Choroid plexus epithelial cell (primary cell): ENCODE measurements at regions not wholly inside any gene's neighbourhood (a gene's known extent, or its start where the extent isn't known, plus 50 kb on each side); places are given as distances from the start of the nearest gene placed in this dataset.

Source experiments
- DNase-seq: peaks from one replicate; pipeline ENCODE4 v3.0.0-alpha.2; 2010; ENCODE audit warnings: low read depth
- H3K4me3 ChIP-seq: 2 replicates; pipeline ENCODE4 v1.5.1; 2011; ENCODE audit warnings: low read depth, mild to moderate bottlenecking, control low read depth, low read length, moderate library complexity
- CTCF ChIP-seq: conservative IDR thresholded peaks from 2 replicates; pipeline ENCODE4 v1.5.1; 2011; ENCODE audit warnings: low read depth, mild to moderate bottlenecking, control low read depth, inconsistent platforms, low read length, moderate library complexity

DNA sequence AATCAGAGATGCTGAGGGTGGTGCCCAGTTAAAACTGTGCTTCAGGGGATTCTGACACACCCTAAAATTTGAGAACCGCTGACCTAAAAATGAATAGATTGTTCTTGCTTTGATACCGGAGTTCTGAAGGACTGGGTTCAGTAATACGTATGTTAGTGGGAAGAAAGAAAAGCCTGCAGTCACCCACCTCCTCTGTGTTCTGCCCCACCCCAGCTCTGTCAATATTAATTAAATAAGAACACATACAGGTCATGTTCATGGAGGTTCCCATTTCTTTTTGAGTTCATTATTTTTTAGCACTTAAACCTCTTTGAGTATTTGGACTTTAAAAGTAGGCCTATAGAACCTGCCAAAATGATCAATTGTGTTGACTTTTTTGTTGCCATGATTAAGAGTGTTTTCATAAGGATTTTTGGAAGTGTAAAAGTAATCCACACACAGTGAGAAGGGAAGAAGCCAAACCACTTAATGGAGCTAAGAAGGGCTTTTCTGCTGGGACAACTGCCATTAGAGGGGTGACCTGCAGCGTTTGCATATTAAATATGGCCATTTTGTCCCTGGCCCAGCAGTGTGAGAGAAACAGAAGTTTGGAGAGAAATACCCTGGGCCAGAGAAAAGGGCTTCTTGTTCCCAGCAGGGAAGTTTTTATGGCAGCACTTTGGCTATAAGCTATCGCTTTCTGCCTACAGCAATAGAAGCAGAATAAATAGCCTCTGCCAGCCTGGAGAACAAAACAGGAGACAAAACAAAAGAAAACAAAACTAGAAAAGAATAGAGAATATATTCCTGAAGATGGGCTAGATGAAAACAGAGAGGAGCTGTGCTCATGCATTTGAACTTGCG is 80.7 kb upstream of the RNF152 start:
- TF ChIP-seq CTCF: no peak
- no peak for DNase-seq
- no peak overlapping the region for H3K4me3 ChIP-seq

DNA sequence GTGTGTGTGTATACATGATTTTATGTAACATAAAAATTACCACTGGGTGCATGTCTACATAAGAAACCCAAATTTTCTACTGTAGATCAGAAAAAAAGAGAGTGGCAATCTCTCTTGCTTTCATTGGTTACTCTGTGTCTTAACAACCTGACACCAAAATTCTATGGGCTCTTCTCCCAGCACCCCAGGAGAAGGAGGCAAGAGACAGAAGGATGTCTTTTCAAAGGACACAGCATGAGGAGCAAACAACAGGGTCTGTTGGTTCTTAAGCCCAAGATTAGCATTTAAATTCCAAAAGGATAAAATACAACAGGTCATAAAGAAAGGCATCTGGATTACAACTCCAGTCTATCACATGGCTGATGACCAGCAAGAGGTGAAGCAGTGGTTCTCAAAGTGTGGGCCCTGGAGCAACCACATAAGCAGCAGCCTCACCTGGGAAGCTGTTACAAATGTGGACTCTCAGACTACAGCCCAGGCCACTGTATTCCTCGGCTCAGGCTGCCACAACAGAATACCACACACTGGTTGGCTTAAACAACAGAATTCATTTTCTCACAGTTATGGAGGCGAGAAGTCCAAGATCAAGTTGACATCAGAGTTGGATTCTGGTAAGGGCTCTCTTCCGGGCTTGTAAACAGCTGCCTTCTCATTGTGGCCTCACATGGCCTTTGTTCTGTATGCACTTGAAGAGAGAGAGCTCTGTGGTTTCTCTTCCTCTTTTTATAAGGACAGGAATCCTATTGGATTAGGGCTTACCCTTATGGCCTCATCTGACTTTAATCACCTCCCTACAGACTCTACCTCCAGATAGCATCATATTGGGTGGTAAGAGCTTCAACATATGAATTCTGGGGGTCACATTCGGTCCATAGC is 79.8 kb upstream of the RNF152 start:
- no peak for DNase-seq
- no peak overlapping the region for H3K4me3 ChIP-seq
- TF ChIP-seq CTCF: no peak

DNA sequence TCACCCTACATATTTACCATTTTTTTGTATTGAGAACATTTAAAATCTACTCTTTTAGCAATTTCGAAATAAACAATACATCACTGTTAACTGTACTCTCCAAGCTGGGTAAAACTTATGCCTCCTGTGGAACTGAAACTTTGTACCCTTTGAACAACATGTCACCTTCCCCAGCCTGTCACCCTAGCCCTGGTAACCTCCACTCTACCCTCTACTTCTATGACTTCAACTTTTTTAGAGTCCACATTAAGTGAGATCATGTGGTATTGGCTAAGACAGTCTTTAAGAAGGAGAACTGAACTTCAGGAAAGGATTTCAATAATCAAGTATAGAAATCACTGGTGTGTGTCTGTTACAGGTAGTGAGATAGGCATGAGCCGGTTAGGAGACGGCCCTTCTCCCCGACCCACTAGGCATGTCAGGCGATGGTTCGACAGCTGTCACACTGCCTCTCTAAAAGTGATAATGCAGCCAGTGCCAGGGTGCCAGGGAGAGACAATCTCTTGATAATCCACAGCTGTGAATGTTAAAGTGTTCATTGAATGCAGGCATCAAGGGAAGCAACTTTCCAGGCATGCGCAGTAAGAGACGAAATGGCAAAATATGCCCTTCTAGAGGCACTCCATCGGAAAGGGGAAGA is 74.6 kb upstream of the RNF152 start:
- no peak for TF ChIP-seq CTCF
- H3K4me3 ChIP-seq: no peak overlapping the region
- DNase-seq: no peak

GRCh38 chr18:61965311-61965710 is 72.5 kb upstream of the RNF152 start:
- DNase-seq: no peak
- H3K4me3 ChIP-seq: no peak overlapping the region
- no peak for TF ChIP-seq CTCF

DNA sequence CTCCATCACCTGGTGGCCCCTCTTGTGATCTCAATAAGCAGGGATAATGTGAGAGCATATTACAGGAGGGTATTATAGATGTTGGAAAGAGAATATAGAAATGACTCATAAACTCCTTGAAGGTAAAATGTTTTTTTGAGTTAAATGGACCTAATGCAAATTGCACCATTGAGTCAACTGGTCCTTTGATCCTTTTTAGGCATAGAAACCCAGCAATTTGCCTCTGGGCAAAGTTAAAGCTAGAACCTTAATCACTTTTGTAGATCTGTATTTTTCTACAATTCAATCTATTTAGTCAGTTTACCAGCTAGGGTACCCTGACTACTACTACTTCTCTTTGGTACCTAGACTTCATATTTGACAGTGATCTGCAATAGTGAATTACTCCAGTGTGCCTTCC is 71.8 kb upstream of the RNF152 start:
- TF ChIP-seq CTCF: no peak
- no peak overlapping the region for H3K4me3 ChIP-seq
- DNase-seq: no peak

- DNase-seq: no peak
- TF ChIP-seq CTCF: no peak
- H3K4me3 ChIP-seq: no peak overlapping the region
Measured at GRCh38 chr18:61963705-61964104, 70.9 kb upstream of the RNF152 start.
